Breast epithelium (tissue), 3 donors: ENCODE measurements at regions not wholly inside any gene's neighbourhood (a gene's known extent, or its start where the extent isn't known, plus 50 kb on each side); places are given as distances from the start of the nearest gene placed in this dataset.

ENCODE experiments used
- POLR2A ChIP-seq: fragments of 450-650 bp; IDR thresholded peaks from one replicate; pipeline ENCODE4 v1.6.1; 2016; ENCODE audit warnings: antibody characterized with exemption, mild to moderate bottlenecking, moderate library complexity
- POLR2AphosphoS5 ChIP-seq, 3 donors: sonication (generic); formaldehyde crosslinking; IDR thresholded peaks; one replicate each; pipeline ENCODE4 v1.6.1; 2017; ENCODE audit warnings: antibody characterized with exemption in 3 of 3

- TF ChIP-seq POLR2AphosphoS5 (IDR thresholded peaks at IDR 0.05) (no peak), POLR2A (no peak)
Observed at GRCh38 chr4:123806056-123806455, 409.5 kb downstream of the SPRY1 start.
